HG02571 (cell line): ENCODE measurements at regions not wholly inside any gene's neighbourhood (a gene's known extent, or its start where the extent isn't known, plus 50 kb on each side); places are given as distances from the start of the nearest gene placed in this dataset.

Experiments
- ATAC-seq: cut with Tn5 transposase; IDR thresholded peaks from one replicate; pipeline ENCODE4 v1.9.1; 2021; ENCODE audit warnings: mild to moderate bottlenecking, moderate library complexity; ENCODE audit not compliant: unreplicated experiment

GRCh38 chr2:95539290-95539689, 52.5 kb upstream of the TRIM43 start:
- no peak for ATAC-seq

GRCh38 chr2:95539836-95540235, 52.0 kb upstream of the TRIM43 start:
- peak; percentile 61 for ATAC-seq
